ENCODE measurements at regions not wholly inside any gene's neighbourhood (a gene's known extent, or its start where the extent isn't known, plus 50 kb on each side); places are given as distances from the start of the nearest gene placed in this dataset.

DNA sequence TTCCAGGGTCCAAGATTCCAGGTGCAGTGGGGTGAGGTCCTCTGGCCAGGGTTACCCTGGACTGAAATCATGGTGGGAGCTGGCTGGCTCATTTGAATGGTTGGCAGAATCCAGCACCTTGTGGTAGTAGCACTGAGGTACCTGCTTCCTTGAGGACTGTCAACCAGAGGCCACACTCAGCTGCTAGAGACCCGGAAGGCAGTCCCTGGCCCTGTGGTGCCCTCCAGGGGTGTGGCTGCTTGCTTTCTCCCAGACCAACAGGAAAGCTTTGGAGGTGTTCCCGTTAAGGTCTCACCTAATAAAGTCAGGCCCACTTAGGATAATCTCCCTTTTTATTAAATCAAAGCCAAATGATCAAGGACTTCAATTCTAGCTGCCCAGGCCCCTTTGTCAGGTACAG, 107.7 kb upstream of the GDF10 start:
- TF ChIP-seq EZH2 (IDR thresholded peaks at IDR 0.05; ENCODE audit: borderline replicate concordance, low read length) = no peak
- TF ChIP-seq, protein P1, sequence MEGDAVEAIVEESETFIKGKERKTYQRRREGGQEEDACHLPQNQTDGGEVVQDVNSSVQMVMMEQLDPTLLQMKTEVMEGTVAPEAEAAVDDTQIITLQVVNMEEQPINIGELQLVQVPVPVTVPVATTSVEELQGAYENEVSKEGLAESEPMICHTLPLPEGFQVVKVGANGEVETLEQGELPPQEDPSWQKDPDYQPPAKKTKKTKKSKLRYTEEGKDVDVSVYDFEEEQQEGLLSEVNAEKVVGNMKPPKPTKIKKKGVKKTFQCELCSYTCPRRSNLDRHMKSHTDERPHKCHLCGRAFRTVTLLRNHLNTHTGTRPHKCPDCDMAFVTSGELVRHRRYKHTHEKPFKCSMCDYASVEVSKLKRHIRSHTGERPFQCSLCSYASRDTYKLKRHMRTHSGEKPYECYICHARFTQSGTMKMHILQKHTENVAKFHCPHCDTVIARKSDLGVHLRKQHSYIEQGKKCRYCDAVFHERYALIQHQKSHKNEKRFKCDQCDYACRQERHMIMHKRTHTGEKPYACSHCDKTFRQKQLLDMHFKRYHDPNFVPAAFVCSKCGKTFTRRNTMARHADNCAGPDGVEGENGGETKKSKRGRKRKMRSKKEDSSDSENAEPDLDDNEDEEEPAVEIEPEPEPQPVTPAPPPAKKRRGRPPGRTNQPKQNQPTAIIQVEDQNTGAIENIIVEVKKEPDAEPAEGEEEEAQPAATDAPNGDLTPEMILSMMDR (IDR thresholded peaks at IDR 0.05; ENCODE audit: low read length) = no peak
